CD4-positive, alpha-beta T cell treated with Interleukin-12 subunit alpha and Interleukin-12 subunit beta, for 1 hour (primary cell): ENCODE measurements at regions not wholly inside any gene's neighbourhood (a gene's known extent, or its start where the extent isn't known, plus 50 kb on each side); places are given as distances from the start of the nearest gene placed in this dataset.
"Not testable (repeated sequence)": the region's sequence is repeated elsewhere in the genome, so short reads cannot be mapped to it uniquely, and the experiment has no call there.

Source experiments
- DNase-seq: peaks from one replicate; pipeline ENCODE4 v3.0.0-alpha.2; 2020

- DNase-seq = no peak
Measured at GRCh38 chr7:136527554-136527953, 340.9 kb upstream of the CHRM2 start.

DNA sequence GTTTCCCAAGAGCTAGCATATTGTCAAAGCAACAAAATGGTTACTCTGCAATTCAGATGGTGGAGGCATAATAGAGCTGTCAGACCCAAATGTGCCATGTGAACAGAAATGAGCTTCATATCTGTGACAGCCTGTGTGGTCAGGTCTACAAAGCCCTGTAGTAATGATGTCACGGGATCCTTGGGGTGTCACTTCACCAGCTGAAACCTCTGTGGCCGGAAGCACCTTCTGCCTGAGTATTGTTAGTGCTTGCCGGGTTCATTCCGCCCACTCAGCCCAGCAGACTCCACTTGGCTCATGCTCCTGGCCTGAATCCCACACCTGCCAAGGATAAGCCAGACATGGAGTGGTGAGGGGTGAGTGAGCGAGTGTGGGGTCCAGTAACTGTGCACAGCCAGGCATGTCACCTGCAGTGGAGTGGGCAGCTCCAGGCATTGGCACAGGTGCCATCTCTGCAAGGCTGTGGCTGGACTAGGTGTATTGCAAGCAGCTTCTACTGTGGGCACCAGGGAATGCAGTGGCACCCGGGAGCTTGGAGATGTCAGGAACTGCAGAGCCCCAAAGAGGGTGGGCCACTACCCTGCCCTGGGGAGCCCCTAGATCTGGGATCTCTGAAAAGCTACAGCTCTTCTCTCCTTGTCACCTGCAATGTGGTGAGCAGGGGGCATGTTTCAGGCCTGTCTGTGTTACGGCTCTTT, 341.9 kb upstream of the CHRM2 start:
- DNase-seq = no peak

GRCh38 chr7:136523571-136523970, 344.9 kb upstream of the CHRM2 start:
- no peak for DNase-seq

GRCh38 chr7:136517971-136518370, 350.5 kb upstream of the CHRM2 start:
- DNase-seq = no peak

DNA sequence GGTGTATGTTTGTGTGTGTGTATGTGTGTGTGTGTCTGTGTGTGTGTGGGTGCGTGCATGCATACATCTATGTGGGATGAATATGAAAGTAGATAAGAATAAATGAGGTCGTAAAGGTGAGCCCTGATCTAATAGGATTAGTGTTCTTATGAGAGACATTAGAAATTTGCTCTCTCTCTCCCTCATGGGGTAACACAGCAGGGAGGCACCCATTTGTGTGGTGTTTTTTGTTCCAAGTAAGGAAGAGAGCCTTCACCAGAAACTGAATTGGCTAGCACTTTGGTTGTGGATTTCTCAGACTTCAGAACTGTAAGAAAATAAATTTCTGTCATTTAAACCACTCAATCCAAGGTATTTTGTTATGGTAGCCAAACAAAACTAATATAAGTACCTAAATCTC, 353.7 kb upstream of the CHRM2 start:
- no peak for DNase-seq

DNA sequence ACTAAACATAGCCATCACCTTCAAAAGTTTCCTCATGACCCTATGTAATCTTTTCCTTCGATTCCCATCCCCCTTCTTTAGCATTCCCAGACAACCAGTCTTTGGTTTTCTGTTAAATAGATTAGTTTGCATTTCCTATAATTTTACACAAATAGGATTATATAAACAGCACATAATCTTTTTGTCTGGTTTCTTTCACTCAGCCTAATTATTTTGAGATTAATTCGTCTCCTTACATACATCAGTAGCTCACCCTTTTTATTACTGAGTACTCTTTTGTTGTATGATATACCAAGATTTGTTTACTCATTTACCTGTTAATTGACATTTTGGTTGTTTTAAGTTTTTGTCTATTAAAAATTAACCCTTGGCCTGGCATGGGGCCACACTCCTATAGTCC, 354.7 kb upstream of the CHRM2 start:
- no peak for DNase-seq

GRCh38 chr7:136509466-136509865, 359.0 kb upstream of the CHRM2 start:
- DNase-seq = no peak

- DNase-seq = no peak
Measured at GRCh38 chr7:136502162-136502561, 366.3 kb upstream of the CHRM2 start.

- no peak for DNase-seq
Measured at GRCh38 chr7:136501151-136501550, 367.3 kb upstream of the CHRM2 start.

DNA sequence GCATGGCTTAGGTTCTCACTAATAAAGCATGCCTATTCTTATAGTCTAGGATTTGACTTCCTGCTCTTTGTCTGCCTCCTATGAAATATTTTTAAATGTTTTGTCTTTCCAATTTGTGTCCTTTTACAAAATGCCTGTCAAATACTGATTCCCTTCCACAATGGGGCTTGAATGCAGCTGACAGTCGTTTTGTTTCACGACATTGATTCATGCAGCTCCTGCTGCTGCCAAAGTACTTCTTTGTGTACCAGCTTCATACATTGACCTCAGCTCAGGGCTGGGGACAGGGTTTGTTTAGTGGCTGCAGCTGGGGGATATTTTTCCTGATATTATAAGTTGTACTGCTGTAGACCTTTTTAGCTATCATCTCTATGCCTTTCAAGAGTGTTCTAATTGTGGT, 371.9 kb upstream of the CHRM2 start:
- DNase-seq = no peak

GRCh38 chr7:136495081-136495480, 373.4 kb upstream of the CHRM2 start:
- DNase-seq = no peak

GRCh38 chr7:136492366-136492765, 376.1 kb upstream of the CHRM2 start:
- DNase-seq = no peak

GRCh38 chr7:136489808-136490207, 378.6 kb upstream of the CHRM2 start:
- DNase-seq = no peak

DNA sequence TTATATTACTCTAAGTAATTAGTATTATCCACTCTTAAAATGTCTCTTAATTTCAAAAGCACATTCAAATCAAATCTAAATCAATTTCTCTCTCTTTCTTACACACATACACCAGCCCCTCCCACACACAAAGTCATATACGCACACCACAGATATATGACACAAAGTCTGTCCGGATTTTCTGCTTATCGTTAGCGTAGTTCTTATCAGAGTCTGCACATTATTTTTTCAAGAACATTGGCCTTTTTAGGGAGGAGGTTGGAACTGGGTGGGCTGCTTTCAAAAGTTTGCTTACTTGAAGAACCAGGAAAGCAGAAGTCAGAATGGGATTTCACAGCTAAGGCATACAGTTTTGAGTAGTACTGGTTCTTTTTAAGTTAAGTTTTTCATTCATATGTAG, 387.6 kb upstream of the CHRM2 start:
- no peak for DNase-seq

GRCh38 chr7:136479922-136480321, 388.5 kb upstream of the CHRM2 start:
- no peak for DNase-seq

GRCh38 chr7:136470179-136470578, 398.3 kb upstream of the CHRM2 start:
- DNase-seq = no peak

GRCh38 chr7:136452949-136453348, 415.5 kb upstream of the CHRM2 start:
- DNase-seq = no peak

DNA sequence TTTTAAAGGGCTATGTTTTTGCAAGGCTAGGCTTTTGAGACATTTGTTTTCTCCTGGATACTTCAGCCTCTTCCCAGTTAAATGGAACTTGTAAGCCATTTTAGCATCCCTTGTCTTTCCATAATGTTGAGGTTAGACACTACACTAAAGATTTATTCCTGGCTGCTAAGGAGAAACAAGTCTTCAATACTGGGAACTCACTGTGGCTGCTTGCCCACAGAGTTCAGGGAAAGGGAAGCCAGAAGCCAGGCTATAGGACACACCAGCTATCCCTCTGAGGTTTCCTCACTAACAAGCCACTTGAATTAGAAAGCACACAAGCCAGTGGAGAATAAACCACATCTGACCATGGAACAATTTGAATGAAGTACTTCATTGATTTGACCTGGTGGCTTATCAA, 421.7 kb upstream of the CHRM2 start:
- no peak for DNase-seq

DNA sequence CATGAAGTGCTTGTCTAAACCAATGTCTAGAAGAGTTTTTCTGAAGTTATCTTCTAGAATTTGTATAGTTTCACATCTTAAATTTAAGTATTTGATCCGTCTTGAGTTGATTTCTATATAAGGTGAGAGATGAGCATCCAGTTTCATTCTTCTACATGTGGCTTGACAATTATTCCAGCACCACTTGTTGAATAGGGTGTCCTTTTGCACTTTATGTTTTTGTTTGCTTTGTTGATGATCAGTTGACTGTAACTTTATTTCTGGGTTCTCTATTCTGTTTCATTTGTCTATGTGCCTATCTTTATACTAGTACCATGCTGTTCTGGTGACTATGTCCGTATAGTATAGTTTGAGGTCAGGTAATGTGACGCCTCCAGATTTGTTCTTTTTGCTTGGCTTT, 426.6 kb upstream of the CHRM2 start:
- DNase-seq = no peak

DNA sequence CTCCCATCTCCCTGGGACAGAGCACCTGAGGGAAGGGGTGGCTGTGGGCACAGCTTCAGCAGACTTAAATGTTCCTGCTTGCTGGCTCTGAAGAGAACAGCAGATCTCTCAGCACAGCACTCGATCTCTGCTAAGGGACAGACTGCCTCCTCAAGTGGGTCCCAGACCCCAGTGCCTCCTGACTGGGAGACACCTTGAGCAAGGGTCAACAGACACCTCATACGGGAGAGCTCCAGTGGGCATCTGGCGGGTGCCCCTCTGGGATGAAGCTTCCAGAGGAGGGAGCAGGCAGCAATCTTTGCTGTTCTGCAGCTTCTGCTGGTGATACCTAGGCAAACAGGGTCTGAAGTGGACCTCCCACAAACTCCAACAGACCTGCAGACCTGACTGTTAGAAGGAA, 436.7 kb upstream of the CHRM2 start:
- not testable (repeated sequence) for DNase-seq

- no peak for DNase-seq
Measured at GRCh38 chr7:136424058-136424457, 444.4 kb upstream of the CHRM2 start.

DNA sequence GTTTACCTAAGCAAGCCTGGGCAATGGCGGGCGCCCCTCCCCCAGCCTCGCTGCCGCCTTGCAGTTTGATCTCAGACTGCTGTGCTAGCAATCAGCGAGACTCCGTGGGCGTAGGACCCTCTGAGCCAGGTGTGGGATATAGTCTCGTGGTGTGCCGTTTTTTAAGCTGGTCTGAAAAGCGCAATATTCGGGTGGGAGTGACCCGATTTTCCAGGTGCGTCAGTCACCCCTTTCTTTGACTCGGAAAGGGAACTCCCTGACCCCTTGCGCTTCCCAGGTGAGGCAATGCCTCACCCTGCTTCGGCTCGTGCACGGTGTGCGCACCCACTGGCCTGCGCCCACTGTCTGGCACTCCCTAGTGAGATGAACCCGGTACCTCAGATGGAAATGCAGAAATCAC, 442.6 kb upstream of the MTPN start:
- DNase-seq = not testable (repeated sequence)

DNA sequence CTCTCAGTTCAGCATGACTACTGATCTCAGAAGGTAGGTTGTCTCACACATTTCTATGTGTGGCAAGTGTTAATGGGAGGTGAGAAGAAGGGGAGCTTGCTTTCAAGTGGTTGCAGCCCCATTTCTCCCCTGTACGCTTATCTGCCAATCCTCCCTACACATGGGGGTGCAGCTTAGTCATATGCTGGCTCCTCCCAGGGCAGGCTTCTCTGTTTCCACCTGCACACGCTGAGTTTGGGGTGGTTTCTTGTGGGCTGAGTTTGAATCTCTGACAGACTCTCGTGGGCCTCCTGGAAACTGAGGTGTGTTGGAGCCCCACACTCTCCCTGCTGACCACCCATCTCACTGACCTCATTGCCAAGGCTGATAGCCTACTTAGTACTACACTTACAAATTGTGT, 435.8 kb upstream of the MTPN start:
- no peak for DNase-seq

GRCh38 chr7:136405931-136406777, 429.0 kb upstream of the MTPN start:
- DNase-seq = peak; percentile 37

DNA sequence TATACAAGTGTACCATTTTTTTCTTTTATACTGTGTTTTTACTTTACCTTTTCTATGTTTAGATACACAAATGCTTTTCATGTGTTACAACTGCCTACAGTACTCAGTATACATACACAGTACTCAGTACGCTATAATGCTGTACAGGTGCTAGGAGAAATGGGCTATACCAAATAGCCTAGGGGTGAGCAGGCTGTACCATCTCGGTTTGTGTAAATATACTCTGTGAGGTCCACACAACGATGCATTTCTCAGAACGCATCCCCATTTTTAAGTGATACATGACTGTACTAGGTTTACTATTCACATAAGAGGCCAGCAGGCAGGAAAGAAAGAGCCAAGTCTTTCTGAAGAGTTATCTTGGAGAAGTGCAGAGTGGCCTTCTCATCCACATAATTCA, 426.4 kb upstream of the MTPN start:
- DNase-seq = no peak
